ENCODE measurements at regions not wholly inside any gene's neighbourhood (a gene's known extent, or its start where the extent isn't known, plus 50 kb on each side); places are given as distances from the start of the nearest gene placed in this dataset.

DNA sequence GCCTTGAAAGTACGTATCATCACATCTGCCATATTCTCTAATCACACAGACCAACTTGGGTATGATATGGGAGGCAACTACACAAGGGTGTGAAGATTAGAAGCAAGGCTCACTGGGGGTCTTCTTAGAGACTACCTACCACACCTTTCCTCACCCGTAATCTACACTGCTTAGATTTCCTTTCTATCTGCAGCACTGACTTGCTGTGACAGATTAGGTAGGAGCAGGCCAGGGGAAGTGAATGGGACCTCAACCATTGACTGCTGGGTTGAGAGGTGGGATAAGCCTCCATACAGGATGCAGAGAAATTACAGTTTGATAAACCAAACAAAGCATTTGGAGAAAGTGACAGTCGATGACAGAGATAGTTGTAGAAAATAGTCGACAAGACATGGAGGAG is 119.0 kb upstream of the SERPINE2 start:
- TF ChIP-seq, protein P1, sequence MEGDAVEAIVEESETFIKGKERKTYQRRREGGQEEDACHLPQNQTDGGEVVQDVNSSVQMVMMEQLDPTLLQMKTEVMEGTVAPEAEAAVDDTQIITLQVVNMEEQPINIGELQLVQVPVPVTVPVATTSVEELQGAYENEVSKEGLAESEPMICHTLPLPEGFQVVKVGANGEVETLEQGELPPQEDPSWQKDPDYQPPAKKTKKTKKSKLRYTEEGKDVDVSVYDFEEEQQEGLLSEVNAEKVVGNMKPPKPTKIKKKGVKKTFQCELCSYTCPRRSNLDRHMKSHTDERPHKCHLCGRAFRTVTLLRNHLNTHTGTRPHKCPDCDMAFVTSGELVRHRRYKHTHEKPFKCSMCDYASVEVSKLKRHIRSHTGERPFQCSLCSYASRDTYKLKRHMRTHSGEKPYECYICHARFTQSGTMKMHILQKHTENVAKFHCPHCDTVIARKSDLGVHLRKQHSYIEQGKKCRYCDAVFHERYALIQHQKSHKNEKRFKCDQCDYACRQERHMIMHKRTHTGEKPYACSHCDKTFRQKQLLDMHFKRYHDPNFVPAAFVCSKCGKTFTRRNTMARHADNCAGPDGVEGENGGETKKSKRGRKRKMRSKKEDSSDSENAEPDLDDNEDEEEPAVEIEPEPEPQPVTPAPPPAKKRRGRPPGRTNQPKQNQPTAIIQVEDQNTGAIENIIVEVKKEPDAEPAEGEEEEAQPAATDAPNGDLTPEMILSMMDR (IDR thresholded peaks at IDR 0.05; ENCODE audit: poor library complexity, severe bottlenecking), result no peak
- TF ChIP-seq SMC3 (conservative IDR thresholded peaks at IDR 0.05; ENCODE audit: poor library complexity), result no peak
- no peak for TF ChIP-seq EZH2 (IDR thresholded peaks at IDR 0.05; ENCODE audit: borderline replicate concordance, insufficient read depth, low read length, poor library complexity, severe bottlenecking)
- TF ChIP-seq TAF1 (IDR thresholded peaks at IDR 0.05; ENCODE audit: low read depth), result no peak

Measured in neural cell (in vitro differentiated cells).